Activated CD8-positive, alpha-beta memory T cell treated with anti-CD3 and anti-CD28 coated beads for 48 hours (primary cell): ENCODE measurements at regions not wholly inside any gene's neighbourhood (a gene's known extent, or its start where the extent isn't known, plus 50 kb on each side); places are given as distances from the start of the nearest gene placed in this dataset.
A peak's percentile ranks its signal among the peaks of the same experiment; 100 is the strongest.

Experiments used
- DNase-seq, 3 experiments: peaks; one replicate each; pipeline ENCODE4 v3.0.0-alpha.2; 2020; ENCODE audit warnings: low read depth in 2 of 3, low spot score in 2 of 3

DNA sequence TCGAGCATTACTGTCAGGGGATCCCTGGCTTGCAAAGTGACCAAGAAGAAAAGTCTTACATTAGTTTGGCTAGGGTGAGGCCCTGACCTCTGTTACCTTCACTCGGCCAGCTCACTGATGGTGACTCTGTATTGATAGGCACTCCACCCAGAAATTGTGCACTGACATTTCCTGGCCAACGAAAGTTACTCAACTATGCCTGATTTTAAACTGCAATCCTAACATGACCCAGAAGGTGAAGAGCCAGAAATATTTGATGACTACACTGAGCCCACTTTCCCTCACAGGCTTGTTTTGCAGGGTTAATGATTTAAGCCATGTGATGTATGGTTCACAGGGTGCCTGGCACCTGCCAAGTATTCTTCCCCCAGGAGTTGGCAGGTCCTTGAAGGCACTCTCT, 208.2 kb upstream of the MAF start:
- DNase-seq, result no peak

DNA sequence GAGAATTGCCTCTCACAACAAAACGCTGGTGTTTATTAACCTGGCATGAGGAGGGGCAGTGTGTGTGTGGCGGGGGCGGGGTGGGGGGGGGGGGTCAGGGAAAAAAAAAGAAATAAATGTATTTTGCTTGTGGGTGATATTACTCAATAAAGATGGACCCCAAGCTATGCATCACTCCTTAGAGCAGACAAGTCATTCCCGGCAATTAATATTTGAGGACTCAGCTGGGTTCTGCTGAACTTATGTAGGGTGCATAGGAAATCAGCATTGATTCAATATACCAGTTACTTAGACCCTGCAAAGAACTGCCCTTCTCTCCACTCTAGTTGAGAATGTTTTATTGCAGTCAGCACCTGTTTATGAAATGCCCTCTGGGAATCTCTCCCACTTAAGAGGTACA, 206.2 kb upstream of the MAF start:
- no peak for DNase-seq

DNA sequence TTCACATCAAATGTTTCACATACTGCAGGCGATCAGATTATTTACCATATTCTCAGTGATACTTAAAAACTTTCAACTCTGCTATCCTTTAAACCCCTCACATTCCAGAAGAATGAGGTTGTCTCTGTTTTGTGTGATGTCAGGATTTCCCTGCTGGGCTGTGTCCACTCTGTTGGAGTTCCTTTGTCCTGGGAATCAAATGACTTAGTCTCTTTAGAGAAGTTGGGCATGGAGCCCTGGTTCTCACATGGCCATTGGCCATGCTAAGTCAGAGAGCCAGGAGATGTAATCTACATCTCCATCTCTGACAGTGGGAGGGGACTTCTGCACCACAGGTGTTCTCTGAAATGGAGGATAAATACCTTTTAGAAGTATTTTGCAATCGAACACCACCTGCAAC, 205.1 kb upstream of the MAF start:
- no peak for DNase-seq

DNA sequence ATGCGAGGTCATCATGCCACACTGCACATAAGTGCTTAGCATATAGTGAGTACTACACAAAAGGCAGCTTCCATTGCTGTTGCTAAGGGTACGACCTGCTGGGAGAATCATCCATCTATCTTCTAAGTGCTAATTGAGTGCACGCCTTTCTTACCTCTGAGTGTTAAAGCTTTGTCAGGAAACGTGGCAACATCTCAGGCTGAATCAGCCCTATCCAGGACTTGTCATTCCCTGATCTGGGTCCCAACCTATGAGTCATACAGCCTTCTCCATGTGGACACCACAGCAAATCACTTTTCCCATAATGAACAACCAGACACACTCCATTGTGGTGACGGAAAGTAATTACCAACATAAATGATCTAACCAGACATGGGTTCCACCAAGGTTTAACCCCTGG, 201.1 kb upstream of the MAF start:
- DNase-seq, result no peak

DNA sequence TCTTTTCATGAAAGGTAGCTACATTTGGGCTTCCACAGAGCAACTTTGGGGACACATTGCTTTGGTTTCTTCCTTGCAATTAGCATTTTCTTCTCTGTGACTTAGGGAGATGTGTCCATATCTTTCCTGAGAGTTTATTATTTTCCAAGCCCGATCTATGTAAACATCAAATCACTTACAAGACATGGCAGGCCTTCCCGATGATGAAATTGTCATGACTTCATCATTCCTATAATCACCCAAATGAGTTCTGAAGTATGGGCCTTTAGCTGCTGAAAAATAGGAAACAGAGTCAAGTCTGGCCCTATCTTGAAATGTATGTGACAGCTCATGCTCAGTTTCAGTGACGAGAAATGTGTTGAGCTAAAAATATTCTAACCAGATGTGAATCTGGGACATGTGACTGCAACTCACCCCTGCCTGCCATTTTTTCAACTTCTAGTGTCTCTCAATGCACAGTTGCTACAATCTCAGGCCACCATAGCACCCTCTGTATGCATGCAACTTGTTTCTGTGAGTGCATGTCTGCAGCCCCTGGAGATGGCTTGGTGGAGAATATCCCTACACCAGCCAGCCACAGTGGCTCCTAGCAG, 199.6 kb upstream of the MAF start:
- no peak for DNase-seq

DNA sequence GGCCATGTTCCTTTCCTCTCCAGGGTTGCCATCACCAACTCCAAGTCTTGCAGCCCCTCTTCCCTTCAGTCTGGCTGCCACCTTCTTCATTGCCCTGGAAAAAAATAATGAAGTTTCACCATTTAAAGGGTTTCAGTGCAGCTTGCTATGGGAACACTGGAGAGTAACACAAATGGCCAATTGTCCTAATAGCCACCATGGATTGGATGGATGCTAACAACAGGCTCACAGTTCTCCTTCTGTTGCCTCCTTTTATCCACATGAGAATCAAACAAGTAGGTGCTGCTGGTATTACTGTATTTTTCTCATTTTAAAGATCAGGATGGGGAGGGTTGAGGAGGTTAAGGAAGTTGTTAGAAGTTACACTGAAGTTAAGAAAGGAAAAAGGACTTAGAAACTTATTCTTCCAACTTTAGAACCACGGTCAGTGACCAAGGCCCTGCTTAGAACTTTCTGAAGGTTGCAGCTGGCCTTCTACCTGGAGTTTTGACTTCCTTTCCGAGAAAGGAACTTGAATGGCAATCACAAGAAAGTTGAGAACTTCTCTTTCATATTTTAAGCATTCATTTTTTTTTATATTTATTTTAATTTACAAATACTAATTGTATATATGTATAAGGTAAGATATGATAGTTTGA, 198.0 kb upstream of the MAF start:
- no peak for DNase-seq

DNA sequence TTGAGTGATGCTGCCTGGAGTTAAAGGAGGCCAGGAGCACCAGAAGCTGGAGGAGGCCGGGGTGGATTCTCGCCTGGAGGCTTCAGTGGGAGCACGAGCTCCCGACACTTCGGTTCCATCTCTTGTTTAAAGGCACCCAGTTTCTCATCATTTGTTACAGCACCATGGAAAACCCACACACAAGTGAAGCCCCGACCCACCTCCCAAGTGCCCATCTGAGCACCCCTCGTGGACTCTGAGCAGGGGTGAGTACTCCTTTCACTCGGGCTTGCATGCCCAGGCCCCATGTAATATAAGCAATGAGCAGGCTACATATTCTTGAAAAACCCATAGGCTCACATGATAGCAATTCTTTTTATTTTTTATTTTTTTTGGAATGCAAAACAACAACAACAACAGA, 196.9 kb upstream of the MAF start:
- DNase-seq, result no peak

DNA sequence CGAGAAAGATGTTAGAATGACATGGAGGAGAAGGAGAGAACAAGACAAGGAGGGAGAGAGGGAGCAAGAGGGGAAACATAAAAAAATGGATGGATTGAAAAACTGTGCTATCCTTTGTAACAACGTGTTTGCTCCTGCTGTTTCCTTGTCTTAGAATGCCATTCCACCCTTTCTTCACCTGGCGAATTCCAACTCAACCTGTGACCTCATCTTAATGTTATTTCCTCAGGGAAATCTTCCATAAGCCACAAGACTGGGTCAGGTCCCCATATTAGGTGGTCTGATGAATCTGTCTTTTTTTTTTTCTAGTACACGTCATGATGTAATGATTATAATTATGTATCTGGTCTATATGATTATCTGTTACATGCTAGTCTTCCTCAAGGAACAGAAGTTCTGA, 195.0 kb upstream of the MAF start:
- DNase-seq, result no peak

DNA sequence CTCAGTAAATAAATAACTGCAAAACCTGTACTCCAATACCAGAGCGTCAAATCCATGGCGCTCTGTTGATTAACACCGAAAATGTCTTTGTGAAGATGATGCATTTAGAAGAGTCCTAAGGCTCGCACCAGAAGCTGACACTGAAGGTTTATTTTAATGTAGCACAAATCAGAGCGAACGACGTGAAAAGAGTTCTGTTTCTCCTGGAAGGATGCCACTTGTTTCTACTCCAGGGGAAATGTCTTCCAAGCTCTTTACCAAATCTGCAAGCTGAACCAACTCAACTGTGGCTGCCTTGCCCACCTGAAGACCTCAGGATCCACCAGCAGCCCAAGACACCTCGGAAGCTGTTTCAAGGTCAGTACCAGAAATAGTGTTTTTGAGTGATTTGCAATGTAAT, 194.4 kb upstream of the MAF start:
- DNase-seq, result no peak

DNA sequence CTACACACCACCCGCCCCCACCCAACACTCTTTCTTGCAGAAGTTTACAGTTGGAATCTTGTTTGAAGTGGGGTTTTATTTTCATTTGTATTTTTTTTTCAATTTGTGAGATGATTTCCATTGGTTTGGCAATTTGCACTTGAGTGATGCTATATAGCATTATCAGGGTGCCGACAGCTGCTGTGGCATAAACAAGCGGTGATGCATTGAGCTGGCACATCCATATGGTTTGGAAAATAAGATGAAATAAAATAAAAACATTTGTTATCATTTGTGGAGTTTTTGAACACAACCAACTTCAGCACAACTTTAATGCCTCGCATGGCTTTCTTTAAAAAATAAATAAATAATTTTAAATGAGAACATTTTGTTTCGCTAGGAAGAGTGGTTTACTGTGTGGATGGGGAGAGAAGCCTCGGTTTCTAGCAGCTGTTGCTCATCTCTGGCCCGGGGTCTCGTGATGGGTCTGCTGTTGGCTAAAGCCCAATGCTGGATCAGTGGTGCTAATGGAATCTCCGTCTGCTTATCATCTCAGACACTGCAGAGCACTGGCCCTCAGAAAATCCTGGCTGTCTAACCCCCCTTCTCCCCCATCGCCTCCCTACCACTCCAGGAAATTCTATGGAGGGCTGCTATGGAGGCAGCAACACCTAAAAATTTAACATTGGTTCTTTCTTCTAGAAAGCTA, 192.3 kb upstream of the MAF start:
- DNase-seq, result no peak

DNA sequence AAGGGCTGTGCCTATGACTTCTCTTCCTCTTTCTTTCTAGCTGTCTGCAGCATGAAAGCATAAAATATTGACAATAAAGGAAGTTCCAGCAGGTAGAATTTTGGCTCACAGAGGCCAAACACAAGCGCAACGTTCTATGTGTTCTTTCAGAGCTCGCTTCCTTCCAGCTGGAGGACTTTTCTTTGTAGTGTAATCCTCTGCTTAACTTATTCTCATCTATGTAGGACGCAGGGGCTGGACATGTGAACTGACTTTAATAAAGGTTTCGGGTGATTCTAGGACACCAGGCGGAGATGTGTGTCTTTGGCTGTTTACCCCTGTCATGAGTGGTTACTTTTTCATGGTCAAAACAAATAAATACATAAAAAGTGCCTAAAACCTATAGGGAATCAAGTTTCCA, 191.5 kb upstream of the MAF start:
- DNase-seq, result no peak

DNA sequence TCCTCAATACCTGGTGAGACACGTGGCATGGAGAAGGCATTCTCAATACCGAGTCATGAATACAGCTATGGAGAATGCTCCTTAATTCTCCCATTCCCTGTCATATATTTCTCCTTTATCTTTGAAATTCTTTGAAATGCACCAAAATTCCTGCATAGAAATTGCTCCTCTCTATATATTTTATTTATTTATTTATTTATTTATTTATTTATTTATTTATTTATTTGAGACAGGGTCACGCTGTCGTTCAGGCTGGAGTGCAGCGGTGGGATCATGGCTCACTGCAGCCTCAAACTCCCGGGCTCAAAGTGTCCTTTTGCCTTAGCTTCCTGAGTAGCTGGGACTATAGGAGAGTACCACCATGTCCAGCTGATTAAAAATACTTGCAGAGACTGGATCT, 190.3 kb upstream of the MAF start:
- DNase-seq, result no peak

DNA sequence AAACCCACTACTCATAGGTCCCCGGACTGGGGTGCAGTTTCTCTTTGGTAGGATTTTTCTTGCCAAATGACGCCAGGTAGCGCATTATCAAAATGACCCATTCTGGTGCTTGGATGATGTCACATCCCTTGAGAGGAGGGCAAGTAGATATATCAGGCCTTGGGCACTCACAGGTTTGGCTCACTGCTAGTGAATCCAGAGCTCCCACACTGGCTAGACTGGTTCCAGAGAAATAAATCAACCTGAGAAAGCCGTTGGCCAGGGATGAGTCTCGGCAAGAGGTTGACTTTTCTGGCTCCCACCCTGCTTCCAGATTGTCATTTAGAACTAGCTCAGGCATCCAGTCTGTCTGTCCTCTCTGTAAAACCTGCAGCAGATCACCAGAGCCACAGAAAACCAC, 188.4 kb upstream of the MAF start:
- no peak for DNase-seq

DNA sequence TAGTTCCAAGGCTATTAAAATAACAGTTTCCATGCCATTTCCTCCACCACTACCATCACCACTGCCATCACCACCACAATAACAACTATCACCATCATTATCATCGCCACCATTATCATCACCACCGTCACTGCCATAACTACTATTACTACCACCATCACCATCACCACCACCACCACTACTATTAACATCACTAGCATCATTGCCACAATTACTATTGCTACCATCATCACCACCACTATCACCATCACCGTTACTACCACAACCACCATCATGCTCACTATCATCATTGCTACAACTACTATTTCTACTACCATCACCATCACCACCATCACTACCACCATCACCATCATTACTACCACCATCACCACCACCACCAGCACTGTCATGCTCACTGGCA, 185.9 kb upstream of the MAF start:
- DNase-seq, result no peak

DNA sequence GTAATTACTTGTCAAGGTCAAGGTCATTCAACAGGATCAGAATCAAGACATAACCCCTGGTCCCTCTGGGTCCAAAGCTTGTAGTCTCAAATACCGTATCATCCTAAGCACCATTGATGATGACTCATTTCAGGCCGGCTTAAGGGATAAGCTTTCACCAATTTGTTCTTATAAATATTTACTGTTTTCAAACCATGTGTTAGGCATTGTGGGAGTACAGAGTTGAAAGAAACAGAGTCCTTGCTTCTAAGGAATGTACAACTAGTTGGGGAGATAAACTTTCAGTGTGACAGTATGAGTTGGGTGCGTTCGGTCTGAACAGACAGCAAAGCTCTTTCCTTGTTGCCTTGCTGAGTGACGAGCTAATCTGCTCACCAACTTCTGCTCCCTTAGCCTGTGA, 183.5 kb upstream of the MAF start:
- no peak for DNase-seq

DNA sequence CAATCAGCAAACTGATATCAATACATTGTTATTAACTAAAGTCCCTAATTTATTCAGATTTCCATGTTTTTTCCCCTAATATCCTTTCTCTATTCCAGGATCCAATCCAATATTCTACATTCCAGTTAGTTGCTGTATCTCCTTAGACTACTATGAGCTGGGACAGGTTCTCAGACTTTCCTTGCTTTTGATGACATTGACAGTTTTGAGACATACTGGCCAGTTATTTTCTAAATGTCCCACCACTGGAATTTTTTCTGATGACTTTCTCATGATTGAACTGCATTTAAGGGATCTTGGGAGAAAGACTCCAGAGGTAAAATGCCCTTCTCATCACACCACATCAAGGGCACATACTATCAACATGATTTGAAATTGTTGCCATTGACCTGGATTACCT, 177.1 kb upstream of the MAF start:
- no peak for DNase-seq

DNA sequence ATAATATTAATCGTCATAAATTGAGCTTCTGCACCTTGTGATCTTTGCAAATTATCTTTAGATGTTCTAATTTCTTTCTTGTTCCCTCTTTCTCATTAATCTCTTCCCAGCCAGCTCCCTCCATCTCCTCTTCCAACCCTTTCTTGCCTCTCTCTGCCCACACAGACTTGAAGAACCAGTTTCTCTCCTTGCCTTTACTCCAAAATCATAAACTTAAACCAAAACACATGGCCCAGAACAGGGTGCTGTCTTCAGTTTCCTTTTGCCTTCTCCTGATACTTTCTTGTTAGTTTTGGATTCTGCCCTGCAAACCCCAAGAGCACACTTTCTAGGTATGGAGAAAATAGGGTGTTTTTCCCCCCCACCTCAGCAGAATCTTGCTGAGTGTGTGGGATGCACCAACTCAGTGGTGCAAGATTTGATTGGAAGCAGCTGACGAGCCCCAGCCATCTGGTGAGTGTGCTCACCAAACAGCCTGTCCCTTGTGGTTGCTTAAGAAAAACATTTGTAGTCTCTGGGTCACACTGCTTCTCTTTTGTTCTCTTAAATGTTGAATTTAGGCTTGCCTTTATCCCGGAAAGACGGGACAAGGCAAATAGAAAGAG, 175.8 kb upstream of the MAF start:
- no peak for DNase-seq

DNA sequence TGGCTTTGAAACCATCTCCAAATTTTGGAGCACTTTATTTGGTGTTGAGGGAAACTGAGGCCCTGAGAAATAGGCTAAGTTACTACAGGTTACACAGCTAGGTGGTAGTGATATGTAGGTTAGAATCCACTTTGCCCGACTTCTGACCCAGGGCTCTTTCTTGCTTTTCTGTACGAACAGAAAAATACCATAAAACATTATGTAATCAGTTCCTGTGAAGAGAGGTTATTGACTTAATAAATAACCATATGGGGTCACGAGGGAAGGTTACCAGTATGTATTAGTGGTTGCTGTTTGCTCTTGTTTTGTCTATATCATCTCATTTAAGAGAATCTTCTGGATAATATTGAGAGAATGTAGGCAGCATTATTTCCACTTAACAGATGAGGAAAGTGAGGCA, 172.2 kb upstream of the MAF start:
- no peak for DNase-seq

DNA sequence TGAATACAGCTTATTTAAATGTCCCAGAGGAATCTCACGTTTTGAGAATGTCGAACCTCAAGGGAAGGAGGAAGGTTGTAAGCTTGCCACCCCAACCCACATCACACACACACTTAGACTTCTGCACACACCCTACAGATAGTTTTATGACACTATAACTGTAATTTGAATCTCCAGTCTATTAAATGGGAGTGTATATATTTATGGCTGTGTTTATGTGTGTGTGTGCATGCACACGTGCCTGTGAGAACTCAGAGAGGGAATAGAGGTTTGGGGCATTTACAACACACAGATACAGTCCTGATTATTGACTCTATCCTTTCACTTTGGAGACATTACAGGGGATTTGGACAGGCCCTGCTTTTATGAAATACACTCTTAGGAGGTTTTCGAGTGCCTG, 171.5 kb upstream of the MAF start:
- no peak for DNase-seq

DNA sequence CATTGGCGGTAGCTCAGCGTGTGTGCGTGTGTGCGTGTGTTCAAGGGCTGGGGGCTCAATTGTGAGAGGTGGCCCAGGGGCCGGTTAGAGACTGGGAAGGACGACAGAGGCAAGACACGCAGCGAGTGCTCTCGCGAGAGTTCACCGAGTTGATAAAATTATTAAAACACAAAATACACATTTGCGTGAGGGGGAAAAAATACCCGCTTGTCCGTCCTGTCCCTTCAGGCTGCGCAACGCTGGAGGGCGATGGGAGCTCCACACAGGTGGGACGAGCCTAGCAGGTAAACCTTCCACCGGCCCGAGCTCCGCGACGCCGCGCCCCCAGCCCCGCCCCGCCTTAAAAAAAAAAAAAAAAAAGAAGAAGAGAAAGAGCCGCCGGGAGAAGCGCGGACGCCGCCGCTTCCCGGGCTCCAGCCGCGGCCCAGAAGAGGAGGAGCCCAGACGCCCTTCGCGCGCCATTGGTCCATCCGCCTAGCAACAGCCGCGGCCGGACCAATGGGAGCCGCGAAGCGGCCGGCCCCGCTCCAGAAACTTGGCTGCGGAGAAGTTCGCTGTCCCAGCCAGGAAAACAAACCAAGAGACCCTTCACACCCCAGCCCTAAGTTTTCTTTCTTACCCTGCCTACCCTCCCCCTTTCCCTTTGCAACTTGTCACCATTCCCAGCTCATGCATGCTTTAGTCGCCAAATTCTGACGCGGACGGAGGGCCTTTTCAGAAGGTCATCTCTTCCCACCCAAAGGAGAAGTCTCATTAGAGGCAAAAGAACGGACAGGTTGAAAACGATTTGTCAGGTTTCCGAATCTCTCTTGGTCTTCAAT, 169.9 kb upstream of the MAF start:
- peak; percentile 5 to 14 (median 12) for DNase-seq

DNA sequence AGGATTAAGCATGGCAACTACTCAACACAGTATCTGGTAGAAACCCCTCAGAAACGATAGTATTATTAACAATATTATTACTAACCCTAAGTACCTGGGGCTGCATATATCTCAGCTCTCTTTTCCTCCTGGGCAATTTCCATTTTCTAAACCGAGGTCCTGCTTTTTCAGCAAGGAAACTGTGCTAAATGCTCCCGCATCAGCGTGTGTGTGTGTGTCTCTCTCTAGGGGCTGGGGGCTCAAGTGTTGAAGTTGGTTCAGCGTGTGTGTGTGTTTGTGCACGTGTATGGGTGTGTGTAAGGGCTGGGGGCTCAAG, 169.3 kb upstream of the MAF start:
- no peak for DNase-seq
